ENCODE measurements at regions not wholly inside any gene's neighbourhood (a gene's known extent, or its start where the extent isn't known, plus 50 kb on each side); places are given as distances from the start of the nearest gene placed in this dataset.

DNA sequence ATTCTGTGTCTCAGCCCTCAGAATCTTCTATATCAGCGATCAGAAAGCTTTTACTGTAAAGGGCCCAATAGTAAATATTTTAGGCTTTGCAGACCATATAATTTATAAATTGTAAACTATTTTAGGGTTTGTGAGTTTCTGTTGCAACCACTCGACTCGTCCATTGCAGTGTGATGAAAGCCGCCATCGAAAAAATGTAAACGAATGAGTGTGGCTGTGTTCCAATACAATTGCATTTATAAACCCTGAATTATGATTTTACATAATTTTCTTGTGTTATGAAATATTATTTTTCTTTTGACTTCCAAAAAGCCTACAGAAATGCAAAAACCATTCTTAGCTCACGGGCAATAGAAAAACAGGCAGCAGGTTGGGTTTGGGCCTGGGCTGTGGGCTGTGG lies 62.5 kb upstream of the ADO start:
- TF ChIP-seq POLR2AphosphoS5 (IDR thresholded peaks at IDR 0.05; ENCODE audit: borderline replicate concordance, low read depth, low read length) (no peak), FOXP2 (optimal IDR thresholded peaks at IDR 0.05; ENCODE audit: control extremely low read depth, extremely low read length, insufficient read depth) (no peak)
